ENCODE measurements at regions not wholly inside any gene's neighbourhood (a gene's known extent, or its start where the extent isn't known, plus 50 kb on each side); places are given as distances from the start of the nearest gene placed in this dataset.

DNA sequence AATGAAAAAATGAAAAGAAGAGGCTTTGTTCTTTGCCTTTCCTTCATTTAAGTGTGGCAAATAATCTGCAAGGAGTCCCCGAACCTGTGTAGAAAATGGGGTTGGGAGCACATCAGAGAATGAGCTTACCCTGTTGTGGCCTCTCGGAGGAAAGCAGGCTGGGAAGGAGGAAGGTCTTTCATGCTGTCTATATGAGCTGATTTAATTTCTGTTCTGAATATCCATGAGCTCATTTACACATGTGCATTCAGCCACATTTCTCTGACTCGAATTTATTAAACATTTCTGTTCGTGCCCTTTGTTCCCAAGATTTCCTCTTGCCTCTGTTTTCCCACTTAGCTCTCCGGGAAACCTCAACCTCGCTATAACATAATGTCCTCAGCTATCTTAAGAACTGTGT, 584.4 kb upstream of the CDH4 start (continued):
- no peak for TF ChIP-seq ZNF19 (tag by site-specific recombination; IDR thresholded peaks at IDR 0.05; ENCODE audit: low read depth)
- TF ChIP-seq, protein P1, sequence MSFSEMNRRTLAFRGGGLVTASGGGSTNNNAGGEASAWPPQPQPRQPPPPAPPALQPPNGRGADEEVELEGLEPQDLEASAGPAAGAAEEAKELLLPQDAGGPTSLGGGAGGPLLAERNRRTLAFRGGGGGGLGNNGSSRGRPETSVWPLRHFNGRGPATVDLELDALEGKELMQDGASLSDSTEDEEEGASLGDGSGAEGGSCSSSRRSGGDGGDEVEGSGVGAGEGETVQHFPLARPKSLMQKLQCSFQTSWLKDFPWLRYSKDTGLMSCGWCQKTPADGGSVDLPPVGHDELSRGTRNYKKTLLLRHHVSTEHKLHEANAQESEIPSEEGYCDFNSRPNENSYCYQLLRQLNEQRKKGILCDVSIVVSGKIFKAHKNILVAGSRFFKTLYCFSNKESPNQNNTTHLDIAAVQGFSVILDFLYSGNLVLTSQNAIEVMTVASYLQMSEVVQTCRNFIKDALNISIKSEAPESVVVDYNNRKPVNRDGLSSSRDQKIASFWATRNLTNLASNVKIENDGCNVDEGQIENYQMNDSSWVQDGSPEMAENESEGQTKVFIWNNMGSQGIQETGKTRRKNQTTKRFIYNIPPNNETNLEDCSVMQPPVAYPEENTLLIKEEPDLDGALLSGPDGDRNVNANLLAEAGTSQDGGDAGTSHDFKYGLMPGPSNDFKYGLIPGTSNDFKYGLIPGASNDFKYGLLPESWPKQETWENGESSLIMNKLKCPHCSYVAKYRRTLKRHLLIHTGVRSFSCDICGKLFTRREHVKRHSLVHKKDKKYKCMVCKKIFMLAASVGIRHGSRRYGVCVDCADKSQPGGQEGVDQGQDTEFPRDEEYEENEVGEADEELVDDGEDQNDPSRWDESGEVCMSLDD (tag by site-specific recombination; IDR thresholded peaks at IDR 0.05): no peak
- no peak for TF ChIP-seq GFI1B (tag by site-specific recombination; IDR thresholded peaks at IDR 0.05)
- no peak for TF ChIP-seq ZNF677 (tag by site-specific recombination; IDR thresholded peaks at IDR 0.05)

DNA sequence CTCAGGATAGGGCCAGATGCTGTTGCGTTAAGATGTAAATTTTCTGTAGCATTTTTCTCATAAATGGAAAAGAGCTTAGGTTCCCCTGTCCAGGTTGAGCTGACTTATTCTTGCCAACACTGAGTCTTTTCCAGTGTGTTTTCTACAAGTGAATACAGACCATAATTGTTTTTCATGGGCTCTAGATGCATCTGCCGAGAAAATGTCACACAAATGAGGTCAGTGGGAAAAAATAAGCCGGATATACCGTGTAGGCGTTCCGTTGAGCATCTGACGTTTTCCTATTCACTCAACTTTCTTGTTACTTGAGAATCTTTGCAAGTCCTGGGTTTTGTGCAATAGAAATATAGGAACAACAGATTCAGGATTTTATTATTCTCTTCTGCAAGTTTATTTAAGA, 582.9 kb upstream of the CDH4 start:
- no peak overlapping the region for H3K27ac ChIP-seq (ENCODE audit: extremely low read depth, low read depth, low read length)
- TF ChIP-seq GLI2 (tag by site-specific recombination; IDR thresholded peaks at IDR 0.05; ENCODE audit: borderline replicate concordance, low read depth) (no peak), ZNF654 (tag by site-specific recombination; IDR thresholded peaks at IDR 0.05; ENCODE audit: low read depth) (no peak), ZNF37A (tag by site-specific recombination; IDR thresholded peaks at IDR 0.05) (no peak), ZNF214 (tag by site-specific recombination; IDR thresholded peaks at IDR 0.05; ENCODE audit: borderline replicate concordance) (no peak)
- TF ChIP-seq, protein P2, sequence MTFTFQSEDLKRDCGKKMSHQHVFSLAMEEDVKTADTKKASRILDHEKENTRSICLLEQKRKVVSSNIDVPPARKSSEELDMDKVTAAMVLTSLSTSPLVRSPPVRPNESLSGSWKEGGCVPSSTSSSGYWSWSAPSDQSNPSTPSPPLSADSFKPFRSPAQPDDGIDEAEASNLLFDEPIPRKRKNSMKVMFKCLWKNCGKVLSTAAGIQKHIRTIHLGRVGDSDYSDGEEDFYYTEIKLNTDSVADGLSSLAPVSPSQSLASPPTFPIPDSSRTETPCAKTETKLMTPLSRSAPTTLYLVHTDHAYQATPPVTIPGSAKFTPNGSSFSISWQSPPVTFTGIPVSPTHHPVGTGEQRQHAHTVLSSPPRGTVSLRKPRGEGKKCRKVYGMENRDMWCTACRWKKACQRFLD (tag by site-specific recombination; IDR thresholded peaks at IDR 0.05): no peak
- TF ChIP-seq, protein P3, sequence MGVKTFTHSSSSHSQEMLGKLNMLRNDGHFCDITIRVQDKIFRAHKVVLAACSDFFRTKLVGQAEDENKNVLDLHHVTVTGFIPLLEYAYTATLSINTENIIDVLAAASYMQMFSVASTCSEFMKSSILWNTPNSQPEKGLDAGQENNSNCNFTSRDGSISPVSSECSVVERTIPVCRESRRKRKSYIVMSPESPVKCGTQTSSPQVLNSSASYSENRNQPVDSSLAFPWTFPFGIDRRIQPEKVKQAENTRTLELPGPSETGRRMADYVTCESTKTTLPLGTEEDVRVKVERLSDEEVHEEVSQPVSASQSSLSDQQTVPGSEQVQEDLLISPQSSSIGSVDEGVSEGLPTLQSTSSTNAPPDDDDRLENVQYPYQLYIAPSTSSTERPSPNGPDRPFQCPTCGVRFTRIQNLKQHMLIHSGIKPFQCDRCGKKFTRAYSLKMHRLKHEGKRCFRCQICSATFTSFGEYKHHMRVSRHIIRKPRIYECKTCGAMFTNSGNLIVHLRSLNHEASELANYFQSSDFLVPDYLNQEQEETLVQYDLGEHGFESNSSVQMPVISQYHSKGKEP (tag by site-specific recombination; IDR thresholded peaks at IDR 0.05): no peak

DNA sequence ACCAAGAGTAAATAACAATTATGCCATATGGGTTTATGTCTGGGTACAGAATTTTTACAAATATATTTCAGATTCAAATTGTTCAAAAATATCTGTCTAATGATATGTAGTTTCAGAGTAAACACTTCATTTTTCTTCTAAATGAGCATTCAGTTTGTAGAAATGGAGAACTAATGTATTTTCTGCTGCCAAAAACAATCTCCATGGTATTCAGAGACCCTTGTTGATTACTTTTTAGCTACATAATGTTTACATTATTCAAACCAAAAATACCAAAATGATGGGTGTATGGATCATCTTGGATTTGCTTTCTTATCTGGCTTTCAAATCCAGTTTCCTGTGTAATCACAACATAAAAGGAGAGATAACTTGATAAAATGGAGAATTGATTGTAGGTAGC, 576.0 kb upstream of the CDH4 start:
- ChIA-PET CTCF (no interaction called here), POLR2A (no interaction called here)
- Histone ChIP-seq H3K4me1 (ENCODE audit: control insufficient read depth, insufficient read depth, low read length) (no peaks in the 10 kb centered on the region), H3K4me3 (ENCODE audit: low read depth, low read length) (no peak overlapping the region), H3K36me3 (ENCODE audit: control insufficient read depth in 2 of 2, insufficient read depth in 1 of 2, low read length in 2 of 2) (no peaks in the 10 kb centered on the region), H3K9me3 (ENCODE audit: control insufficient read depth, insufficient read depth, low read depth, low read length) (no peaks in the 10 kb centered on the region), H3K27ac (ENCODE audit: extremely low read depth, low read depth, low read length) (no peak overlapping the region)
- no peak for TF ChIP-seq ZNF530 (tag by site-specific recombination; IDR thresholded peaks at IDR 0.05; ENCODE audit: low read depth)
- TF ChIP-seq HOXD13 (CRISPR knock-in tag; IDR thresholded peaks at IDR 0.05; ENCODE audit: borderline replicate concordance): no peak
- no peak for TF ChIP-seq ZNF600 (tag by site-specific recombination; IDR thresholded peaks at IDR 0.05)
- TF ChIP-seq, protein P4, sequence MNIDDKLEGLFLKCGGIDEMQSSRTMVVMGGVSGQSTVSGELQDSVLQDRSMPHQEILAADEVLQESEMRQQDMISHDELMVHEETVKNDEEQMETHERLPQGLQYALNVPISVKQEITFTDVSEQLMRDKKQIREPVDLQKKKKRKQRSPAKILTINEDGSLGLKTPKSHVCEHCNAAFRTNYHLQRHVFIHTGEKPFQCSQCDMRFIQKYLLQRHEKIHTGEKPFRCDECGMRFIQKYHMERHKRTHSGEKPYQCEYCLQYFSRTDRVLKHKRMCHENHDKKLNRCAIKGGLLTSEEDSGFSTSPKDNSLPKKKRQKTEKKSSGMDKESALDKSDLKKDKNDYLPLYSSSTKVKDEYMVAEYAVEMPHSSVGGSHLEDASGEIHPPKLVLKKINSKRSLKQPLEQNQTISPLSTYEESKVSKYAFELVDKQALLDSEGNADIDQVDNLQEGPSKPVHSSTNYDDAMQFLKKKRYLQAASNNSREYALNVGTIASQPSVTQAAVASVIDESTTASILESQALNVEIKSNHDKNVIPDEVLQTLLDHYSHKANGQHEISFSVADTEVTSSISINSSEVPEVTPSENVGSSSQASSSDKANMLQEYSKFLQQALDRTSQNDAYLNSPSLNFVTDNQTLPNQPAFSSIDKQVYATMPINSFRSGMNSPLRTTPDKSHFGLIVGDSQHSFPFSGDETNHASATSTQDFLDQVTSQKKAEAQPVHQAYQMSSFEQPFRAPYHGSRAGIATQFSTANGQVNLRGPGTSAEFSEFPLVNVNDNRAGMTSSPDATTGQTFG (tag by site-specific recombination; IDR thresholded peaks at IDR 0.05; ENCODE audit: borderline replicate concordance): no peak
- no peak for TF ChIP-seq SP7 (tag by site-specific recombination; IDR thresholded peaks at IDR 0.05)
- no peak for TF ChIP-seq ZNF202 (tag by site-specific recombination; IDR thresholded peaks at IDR 0.05; ENCODE audit: borderline replicate concordance)
- TF ChIP-seq KLF8 (tag by site-specific recombination; IDR thresholded peaks at IDR 0.05): no peak
- TF ChIP-seq ZNF423 (tag by site-specific recombination; IDR thresholded peaks at IDR 0.05): no peak
- no peak for TF ChIP-seq ZNF610 (tag by site-specific recombination; IDR thresholded peaks at IDR 0.05; ENCODE audit: borderline replicate concordance)
- TF ChIP-seq GLI2 (tag by site-specific recombination; IDR thresholded peaks at IDR 0.05; ENCODE audit: borderline replicate concordance, low read depth): no peak
- no peak for TF ChIP-seq ZNF677 (tag by site-specific recombination; IDR thresholded peaks at IDR 0.05)
- TF ChIP-seq ZNF521 (tag by site-specific recombination; IDR thresholded peaks at IDR 0.05): no peak
- TF ChIP-seq ZNF785 (tag by site-specific recombination; IDR thresholded peaks at IDR 0.05): no peak
- TF ChIP-seq, protein P5, sequence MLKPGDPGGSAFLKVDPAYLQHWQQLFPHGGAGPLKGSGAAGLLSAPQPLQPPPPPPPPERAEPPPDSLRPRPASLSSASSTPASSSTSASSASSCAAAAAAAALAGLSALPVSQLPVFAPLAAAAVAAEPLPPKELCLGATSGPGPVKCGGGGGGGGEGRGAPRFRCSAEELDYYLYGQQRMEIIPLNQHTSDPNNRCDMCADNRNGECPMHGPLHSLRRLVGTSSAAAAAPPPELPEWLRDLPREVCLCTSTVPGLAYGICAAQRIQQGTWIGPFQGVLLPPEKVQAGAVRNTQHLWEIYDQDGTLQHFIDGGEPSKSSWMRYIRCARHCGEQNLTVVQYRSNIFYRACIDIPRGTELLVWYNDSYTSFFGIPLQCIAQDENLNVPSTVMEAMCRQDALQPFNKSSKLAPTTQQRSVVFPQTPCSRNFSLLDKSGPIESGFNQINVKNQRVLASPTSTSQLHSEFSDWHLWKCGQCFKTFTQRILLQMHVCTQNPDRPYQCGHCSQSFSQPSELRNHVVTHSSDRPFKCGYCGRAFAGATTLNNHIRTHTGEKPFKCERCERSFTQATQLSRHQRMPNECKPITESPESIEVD (tag by site-specific recombination; IDR thresholded peaks at IDR 0.05): no peak

More for the DNA sequence above, 582.9 kb upstream of the CDH4 start:
- ChIA-PET POLR2A (no interaction called here), CTCF (interaction anchor here (0.6 kb wide), 1 partner anchor 16 kb away, joined by 3 read pairs; no protein-coding TSS in a partner anchor)
- H3K36me3 ChIP-seq (ENCODE audit: control insufficient read depth in 2 of 2, insufficient read depth in 1 of 2, low read length in 2 of 2): no peaks in the 10 kb centered on the region
- H3K4me3 ChIP-seq (ENCODE audit: low read depth, low read length): no peak overlapping the region
- no peaks in the 10 kb centered on the region for H3K4me1 ChIP-seq (ENCODE audit: control insufficient read depth, insufficient read depth, low read length)
- no peaks in the 10 kb centered on the region for H3K9me3 ChIP-seq (ENCODE audit: control insufficient read depth, insufficient read depth, low read depth, low read length)

Measured in HEK293 (cell line).